ENCODE measurements at regions not wholly inside any gene's neighbourhood (a gene's known extent, or its start where the extent isn't known, plus 50 kb on each side); places are given as distances from the start of the nearest gene placed in this dataset.
A peak's percentile ranks its signal among the peaks of the same experiment; 100 is the strongest.
"Not testable (repeated sequence)": the region's sequence is repeated elsewhere in the genome, so short reads cannot be mapped to it uniquely, and the experiment has no call there.

DNA sequence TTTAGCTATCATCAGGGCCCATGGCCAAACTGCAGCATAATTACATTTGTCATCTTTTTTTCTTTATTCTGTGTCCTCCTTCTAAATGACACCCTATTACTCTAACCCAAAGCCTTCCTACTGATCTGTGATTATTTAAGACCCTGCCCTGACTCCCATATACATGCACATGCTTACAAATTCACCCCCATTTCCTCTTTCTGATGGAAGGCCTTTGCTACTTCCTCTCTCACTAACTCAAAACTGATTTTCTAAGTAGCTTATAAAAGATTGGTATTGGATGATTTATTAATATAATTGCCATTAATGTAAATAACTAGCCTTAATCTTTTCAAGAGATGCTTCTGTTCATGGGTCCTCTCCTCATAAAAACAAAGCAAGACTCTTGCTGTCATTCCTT lies 179.2 kb downstream of the EDEM1 start:
- no peak for DNase-seq

DNA sequence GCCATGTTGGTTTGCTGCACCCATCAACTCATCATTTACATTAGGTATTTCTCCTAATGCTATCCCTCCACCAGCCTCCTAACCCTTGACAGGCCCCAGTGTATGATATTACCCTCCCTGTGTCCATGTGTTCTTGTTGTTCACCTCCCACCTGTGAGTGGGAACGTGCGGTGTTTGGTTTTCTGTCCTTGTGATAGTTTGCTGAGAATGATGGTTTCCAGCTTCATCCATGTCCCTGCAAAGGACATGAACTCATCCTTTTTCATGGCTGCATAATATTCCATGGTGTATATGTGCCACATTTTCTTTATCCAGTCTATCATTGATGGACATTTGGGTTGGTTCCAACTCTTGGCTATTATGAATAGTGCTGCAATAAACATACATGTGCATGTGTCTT lies 184.0 kb downstream of the EDEM1 start:
- not testable (repeated sequence) for DNase-seq

DNA sequence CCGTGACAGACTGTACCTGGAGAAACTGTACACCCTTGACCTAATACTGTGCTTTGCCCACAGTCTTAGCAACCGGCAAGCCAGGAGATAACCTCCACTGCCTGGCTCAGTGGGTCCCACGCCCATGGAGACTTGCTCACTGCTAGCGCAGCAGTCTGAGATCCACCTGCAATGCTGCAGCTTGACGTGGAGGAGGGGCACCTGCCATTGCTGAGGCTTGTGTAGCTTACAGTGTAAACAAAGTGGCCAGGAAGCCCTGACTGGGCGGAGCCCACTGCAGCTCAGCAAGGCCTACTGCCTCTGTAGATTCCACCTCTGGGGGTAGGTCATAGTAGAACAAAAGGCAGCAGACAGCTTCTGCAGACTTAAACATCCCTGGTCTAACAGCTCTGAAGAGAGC lies 189.3 kb downstream of the EDEM1 start:
- DNase-seq, result peak; percentile 2

DNA sequence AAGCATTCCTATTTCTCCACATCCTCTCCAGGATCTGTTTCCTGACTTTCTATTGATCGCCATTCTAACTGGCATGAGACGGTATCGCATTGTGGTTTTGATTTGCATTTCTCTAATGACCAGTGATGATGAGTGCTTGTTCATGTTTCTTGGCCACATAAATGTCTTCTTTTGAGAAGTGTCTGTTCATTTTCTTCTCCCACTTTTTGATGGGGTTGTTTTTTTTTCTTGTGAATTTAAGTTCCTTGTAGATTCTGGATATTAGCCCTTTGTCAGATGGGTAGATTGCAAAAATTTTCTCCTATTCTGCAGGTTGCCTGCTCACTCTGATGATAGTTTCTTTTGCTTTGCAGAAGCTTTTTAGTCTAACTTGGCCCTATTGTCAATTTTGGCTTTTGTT lies 191.8 kb downstream of the EDEM1 start:
- DNase-seq, result not testable (repeated sequence)

DNA sequence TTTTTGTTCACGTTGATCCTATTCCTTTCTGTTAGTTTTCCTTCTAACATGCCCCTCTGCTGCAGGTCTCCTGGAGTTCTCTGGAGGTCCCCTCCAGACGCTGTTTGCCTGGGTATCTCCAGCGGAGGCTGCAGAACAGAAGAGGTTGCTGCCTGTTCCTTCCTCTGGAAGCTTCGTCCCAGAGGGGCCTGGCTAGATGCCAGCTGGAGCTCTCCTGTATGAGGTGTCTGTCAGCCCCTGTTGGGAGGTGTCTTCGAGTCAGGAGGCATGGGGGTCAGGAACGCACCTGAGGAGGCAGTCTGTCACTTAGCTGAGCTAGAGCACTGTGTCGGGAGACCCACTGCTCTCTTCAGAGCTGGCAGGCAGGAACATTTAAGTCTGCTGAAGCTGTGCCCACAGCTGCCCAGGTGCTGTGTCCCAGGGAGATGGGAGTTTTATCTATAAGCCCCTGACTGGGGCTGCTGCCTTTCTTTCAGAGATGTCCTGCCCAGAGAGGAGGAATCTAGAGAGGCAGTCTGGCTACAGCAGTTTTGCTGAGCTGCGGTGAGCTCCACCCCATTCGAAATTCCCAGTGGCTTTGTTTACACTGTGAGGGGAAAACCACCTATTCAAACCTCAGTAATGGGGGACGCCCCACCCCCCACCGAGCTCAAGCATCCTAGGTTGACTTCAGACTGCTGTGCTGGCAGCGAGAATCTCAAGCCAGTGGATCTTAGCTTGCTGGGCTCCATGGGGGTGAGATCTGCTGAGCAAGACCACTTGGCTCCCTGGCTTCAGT lies 196.2 kb downstream of the EDEM1 start:
- not testable (repeated sequence) for DNase-seq

DNA sequence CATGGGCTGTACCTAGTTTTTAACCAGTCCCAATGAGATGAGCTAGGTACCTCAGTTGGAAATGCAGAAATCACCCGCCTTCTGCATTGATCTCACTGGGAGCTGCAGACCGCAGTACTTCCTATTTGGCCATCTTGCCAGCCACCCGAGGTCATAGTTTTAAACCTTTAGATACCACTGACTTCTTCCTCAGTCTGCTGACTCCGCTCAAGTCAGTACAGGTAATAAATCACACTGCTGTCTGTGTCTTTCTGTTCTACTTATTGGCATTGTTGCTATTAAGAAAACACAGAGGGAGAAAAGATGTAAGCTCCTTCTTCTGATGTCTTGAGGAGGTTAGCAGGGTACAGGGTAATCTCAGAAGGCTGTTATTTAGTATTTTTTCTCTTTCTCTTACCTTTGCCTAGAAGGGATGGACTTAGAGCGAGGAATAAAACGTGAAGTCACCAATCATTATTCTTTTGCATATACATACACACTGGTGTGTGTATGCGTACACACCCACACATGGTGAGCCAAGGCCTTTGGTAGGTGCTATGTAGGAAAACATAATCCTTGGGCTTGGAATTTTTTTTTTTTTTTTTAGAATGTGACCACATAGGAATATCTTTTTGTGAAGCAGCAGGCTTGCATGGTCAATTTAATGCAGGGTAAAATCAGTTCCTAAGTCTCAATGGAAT lies 197.2 kb downstream of the EDEM1 start:
- no peak for DNase-seq

DNA sequence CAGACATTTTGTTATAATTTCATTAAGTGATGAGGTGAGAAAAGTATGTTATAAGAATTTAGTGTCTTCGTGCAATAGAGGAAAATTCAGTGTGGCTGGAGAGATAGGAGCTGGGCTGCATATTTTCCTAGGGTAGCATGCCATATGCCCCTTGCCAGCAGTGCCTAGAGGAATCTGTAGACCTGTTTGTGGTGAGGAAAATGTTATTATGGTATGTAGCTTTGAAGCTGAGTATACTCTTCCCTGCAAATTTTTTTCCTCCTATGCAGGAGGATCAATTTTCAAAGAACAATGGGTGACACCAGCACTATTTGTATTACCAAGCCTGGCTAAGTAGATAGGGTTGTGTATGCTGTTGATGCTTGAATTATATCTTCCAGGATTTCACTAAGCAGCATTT lies 200.6 kb downstream of the EDEM1 start:
- DNase-seq, result no peak

DNA sequence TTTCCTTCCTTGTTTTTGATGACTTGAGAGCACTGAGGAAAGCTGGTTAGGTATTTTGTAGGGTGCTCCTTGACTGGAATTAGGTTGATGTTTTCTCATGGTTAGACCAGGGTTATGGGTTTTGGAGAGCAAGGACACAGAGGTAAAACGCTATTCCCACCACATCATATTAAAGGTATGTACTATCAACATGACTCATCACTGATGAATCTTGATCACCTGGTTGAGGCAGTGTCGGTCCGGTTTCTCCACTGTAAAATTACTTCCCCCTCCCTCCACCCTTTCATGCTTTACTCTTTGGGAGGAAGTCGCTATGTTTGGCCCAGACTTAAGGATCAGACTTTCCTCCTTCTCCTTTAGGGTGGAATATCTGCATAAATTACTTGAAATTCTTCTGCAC lies 201.6 kb downstream of the EDEM1 start:
- no peak for DNase-seq

DNA sequence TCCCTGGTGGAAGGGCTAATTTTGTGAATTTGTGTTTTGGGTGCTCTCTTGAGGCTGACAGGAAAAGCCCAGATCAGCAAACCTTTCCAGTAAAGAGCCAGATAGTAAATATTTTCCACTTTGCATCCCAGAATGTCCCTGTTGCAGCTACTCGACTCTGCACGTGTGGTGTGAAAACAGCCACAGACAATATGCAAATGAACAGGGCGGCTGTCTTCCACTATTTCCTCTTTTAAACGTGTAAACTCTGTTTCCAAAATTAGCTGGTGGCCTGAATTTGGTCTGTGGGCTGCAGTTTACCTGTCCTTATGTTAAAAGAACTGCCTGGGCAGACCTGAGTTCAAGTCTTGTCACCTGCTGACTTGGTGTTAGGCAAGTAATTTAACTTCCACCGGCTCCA lies 202.7 kb downstream of the EDEM1 start:
- no peak for DNase-seq

DNA sequence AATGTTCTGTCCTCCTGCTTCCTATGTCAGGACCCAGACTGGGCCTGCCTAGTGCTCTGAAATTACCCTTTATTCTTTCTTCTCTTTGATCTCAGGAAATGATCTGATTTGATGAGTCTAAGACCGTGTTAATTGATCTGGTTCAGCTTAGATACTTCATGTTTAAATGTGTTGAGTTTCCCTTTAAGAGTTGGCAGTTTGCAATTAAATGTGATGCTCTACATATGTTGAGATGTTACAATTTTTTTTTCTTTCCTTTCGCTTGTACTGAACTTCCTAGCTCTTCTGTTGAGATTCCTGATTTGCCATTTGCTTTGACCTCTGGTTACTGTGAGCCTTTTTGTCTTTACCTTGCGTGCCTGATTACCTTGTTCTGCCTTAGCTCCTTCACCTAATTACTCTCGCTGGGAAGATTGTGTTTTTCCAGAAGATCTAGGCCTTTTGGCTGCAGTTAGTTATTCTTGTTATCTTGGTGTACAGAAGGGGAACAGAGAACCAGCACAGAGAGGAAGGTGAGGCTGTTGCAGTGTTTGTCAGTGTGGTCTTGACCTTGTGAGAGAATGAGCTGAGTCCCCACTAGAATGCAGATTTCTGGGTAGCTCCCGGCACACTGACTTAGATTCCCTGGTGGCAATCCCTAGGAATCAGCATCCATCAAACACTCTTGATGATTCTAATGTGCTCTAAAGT lies 203.6 kb downstream of the EDEM1 start:
- DNase-seq, result no peak

DNA sequence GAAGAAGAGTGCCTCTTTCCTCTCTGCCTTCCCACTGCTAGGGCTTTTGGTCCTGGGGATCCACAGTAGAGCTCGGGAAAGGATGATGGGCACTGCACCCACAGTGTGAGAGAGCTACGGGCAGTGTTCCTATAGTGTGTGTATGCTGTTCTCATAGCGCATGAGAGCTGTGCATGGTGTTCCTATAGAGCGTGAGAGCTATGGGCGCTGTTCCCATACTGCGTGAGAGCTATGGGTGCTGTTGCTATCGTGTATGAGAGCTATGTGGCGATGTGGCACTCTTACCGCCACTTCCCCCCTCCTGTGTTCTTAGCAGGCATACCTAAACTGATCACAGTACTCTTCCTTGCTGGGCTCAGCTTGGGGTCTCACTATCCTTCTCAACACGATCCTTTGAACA lies 213.5 kb downstream of the EDEM1 start:
- no peak for DNase-seq

DNA sequence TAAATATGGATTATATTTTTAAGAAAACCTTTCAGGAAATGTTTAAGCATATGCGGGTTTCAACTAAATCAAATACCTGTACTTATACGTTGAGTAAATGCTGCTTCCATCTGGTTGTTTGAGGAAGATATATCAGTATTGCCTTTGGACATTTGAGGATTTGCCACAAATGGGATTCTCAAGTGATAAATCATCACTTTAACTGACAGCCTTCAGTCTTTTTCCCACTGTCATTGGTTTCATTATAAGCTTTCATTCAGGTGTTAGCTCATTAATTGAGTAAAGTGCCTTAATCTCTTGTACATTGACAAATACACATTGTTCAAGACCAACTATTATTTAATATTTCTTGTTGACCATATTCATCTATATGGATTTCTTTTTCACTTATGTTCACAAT lies 217.2 kb downstream of the EDEM1 start:
- DNase-seq, result no peak

DNA sequence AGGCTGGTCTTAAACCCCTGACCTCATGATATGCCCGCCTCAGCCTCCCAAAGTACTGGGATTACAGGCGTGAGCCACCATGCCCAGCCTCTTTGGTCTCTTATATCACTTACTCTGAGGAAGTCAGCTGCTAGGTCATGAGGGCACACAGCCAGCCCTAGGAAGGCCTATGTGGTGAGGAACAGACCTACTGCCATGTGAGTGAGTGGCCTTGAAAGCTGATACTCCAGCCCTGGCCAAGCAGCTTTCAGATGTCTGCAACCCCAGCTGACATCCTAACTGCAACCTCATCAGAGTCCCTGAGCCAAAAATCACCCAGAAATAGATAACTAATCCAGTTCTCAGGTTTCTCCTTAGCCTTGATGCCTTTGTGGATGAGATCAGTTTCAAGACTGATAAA lies 224.3 kb downstream of the EDEM1 start:
- DNase-seq, result no peak

DNA sequence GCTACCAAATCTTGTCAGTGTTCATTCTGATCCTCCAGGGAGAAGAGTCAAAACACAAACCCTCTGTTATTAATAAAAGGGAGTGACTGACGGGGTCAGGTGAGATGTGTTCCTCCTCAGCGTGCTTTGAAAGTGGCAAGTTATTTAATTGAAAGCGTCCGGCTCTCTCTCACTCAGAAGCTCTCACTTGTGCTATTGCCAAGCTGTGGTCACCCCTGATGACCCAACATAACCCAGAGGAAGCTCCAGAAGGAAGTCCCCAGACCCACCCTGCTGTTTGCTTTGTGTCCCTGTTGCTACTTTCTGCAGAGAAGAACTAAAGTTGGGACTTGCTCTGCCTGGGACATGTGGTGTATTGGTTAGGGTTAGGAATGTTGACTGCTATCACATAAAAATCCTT lies 235.6 kb downstream of the EDEM1 start:
- DNase-seq, result no peak

DNA sequence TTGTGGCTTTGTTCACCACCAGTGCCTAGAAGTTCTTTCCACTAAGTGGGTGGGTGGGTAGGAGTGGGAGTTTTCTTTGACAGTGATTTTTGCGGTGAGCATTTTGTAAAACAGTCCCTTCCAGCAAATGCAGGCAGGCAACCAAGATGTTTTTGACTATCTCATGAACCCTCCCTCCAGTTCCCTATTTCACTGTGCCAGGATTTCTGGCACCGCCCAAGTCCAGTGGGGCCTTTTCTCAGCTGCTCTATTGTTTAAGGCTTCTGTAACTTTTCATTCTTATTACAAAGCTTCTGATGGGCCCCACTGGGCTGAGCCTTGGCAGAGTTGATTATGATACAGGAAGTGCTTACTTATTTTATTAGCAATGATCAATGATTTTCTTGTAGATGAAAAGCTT lies 236.0 kb downstream of the EDEM1 start:
- DNase-seq, result no peak

DNA sequence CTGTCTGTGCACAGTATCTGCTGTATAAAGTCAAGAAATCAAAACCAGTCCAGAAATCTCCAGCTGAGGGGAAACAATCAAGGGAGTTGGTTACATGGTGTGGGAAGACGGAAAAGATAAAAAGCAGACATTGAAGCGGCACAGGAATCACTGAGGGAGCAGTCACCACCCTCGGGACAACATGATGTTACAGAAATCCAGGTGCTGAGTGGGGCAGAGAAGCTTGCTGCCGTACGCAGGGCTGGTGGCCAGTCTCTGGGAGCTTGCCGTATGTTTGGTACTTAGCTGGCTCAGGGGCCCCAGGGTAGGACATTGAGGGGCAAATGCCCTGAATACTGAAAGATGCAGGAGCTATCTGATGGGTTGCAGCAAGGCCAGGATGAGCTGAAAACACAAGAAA lies 237.9 kb downstream of the EDEM1 start:
- DNase-seq, result no peak

DNA sequence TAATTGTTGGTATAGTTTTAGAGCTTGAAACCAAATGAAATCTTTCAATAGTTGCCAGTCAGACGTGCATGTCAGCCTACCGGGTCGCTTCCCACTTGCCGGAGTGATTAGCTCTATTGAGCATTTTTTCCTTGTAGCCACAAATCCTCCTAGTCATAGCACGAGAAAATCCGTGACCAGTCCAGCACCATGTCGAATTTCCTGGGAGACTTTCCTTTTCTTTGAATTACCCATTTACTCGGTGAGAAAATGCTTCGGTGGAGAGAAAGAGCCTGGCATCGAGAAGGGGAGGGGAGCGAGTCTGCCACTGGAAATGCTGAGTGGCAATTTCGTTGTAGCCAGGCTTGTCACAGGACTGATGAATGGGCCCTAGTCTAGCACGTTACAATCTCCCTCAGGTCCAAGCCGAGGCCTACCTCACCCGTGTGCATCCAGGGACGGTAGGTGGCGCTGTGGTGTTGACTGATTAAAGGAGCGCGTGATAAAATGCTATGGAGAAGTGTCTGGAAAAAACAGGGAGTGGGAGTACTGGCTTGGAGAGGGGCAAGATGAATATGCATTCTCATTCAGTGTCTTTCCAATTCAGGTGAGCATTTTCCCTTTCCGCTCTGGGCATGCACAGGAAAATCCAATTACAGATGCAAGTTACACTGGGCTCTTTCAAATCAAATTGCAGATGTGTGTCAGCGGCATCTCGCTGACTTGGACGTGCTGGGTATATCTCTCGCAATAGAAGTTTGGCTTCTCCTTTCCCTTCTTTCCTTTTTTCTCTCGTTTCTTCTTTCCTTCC lies 238.8 kb downstream of the EDEM1 start:
- peak; percentile 51 for DNase-seq

DNA sequence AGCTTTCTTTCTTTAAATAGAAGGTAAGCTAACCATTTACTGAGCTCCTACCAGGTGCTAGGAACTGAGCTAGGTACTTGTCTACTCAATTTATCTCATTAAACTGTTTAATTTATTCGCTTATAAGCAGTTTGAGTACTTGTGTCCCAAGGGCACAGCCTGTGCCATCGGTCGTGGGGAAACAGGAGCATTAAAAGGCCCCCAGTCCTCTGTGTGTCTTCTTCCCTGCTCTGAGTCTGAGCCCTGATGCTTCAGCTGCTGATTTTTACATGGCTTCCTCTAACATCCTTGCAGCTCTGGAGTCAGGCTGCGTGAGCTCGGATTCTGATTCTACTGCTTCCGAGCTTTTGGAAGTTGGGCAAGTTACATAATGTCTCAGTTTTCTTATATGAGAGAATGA lies 239.5 kb downstream of the EDEM1 start:
- no peak for DNase-seq

DNA sequence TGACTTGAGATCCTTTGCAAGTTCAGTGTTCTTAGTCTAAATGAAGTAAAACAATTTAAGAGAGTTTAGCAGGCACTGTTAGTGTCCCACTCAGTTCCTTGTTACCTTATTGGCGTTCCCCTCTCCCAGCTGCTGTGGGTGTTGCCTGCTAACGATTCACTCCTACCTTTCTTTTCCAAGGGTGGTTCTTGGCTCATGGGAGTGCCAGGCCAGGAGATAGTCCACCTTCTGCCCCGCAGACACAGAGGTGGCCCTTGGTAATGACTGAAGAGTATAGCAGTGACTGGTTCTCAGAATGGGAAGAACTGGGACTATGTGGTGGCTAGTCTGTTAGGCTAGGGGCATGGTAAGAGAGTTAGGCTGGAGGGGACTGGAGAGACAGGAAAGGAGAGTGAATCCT lies 240.4 kb downstream of the EDEM1 start:
- no peak for DNase-seq

DNA sequence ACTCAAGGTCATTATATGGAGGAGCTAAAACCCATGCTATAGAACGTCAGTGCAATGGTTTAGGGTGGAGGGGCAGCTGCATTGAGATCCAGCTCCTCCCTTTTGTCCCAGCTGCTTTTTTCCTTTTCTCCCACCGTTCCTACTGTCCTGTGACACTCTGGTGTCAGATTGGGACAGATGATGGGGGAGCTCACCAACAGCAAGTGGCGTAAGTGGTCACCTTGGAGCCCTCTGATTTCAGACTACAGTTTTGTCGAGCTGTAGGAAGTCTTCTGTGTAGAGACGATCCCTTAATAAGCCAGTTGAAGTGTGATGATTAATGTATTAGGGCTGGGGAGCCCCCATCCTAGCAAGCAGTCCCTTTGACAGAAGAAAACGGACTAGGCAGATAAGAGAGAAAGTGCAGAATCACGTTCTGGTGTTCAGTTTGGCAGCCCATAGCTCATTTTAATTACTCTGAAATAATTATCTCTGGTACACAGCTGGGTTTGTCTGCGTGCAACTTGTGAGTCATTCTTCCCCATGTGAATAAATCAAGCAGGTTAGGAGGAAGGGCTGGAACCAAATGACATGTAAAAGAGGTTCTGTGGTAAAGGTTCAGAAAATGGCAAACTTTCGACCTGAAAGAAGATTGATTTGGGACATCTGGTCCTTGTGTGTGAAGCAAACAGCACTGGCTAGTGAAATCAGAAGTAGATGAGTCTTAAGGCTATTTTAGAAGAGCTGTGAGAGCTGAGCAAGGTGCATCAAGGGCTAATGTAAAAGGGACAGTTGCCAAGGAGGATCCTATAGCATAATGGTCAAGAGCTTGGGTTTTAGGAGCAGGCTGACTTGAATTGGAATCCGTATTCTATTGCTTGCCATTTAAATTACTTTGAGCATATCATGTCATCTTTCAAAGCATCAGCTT lies 241.4 kb downstream of the EDEM1 start:
- DNase-seq, result no peak

DNA sequence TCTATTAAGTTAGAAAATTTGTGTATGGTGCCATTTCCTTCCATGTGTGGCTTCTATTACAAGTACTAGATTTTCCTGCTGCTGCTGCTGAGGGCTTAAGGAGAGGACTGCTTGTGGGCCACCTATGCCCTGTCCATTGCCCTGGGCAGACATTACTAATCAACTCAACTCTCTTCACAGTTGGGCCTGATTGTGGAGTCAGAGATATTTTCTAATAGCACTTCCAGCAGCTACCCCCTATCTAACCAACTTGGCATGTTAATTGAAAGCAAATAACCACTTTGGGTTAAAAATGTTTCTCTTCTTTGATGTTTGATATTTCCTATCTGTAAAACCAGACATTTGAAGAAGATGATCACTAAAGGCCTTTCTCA lies 242.0 kb downstream of the EDEM1 start:
- DNase-seq, result no peak

DNA sequence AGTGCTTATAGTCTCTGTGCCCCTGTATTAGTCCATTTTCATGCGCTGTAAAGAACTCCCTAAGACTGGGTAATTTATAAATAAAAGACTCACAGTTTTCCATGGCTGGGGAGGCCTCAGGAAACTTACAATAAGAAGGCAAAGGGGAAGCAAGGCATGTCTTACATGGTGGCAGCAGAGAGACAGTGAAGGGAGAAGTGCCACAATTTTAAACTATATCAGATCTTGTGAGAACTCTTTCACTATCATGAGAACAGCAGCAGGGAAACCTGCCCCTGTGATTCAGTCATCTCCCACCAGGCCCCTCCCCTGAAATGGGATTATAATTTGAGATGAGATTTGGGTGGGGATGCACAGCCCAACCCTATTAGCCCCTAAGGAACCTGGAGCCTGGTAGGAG lies 243.2 kb downstream of the EDEM1 start:
- no peak for DNase-seq

Measured in activated CD4-positive, alpha-beta T cell treated with anti-CD3 and anti-CD28 coated beads, Interleukin-2, amount 50 U/mL, for 1 hour (primary cell).